CD4-positive, alpha-beta T cell treated with Interferon gamma for 1 hour (primary cell): ENCODE measurements at regions not wholly inside any gene's neighbourhood (a gene's known extent, or its start where the extent isn't known, plus 50 kb on each side); places are given as distances from the start of the nearest gene placed in this dataset.
A peak's percentile ranks its signal among the peaks of the same experiment; 100 is the strongest.
"Not testable (repeated sequence)": the region's sequence is repeated elsewhere in the genome, so short reads cannot be mapped to it uniquely, and the experiment has no call there.

Experiments used
- DNase-seq: peaks from one replicate; pipeline ENCODE4 v3.0.0-alpha.2; 2020

DNA sequence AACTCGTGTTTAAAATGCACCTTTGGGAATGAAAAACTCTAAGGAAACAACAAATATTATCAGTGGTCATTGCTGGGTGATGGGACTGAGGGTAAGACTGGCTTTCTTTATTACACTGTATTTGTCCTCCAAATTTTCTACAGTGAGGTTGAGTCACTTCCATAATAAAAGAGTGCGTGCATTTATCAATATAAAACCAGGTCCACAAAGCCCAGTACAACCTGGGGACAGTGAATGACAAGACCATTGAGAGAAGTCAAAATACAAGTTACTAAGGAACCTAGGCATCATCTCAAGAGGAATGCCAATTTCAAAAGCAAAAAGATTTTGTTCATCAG, 76.4 kb downstream of the MAGED4 start:
- DNase-seq, result no peak

- DNase-seq, result peak; percentile 93
Measured at GRCh38 chrX:52261463-52262194, 76.9 kb downstream of the MAGED4 start.

DNA sequence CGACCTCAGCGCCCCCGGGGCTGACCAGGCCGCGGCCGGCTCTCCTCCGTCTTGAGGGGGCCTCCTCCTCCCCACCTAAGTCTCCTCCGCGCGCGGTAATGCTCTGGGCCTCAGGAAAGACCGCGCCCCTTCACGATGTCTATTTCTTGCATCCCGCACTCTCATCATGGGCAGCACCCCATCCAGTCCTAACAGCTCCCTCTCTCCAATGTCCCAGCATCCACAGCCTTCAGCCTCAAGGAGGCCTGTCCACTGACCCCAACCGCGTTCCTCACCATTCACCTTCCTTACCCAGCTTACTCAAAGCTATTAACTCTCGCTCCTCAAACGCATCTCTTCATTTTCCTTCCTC, 77.5 kb downstream of the MAGED4 start:
- DNase-seq, result no peak

DNA sequence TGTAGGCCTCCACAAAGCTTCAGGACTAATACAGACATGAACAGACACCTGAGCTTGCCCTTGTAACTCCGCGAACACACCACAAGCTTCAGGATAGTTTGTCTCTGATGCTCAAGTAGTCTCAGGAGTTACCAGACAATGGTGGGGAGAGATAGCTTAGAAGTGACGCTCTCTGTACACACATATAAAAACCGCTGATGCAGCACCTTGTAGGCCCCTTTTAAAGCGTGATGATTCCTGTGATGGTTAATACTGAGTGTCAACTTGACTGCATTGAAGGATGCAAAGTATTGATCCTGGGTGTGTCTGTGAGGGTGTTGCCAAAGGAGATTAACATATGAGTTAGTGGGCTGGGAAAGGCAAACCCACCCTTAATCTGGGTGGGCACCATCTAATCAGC, 78.7 kb downstream of the MAGED4 start:
- no peak for DNase-seq

DNA sequence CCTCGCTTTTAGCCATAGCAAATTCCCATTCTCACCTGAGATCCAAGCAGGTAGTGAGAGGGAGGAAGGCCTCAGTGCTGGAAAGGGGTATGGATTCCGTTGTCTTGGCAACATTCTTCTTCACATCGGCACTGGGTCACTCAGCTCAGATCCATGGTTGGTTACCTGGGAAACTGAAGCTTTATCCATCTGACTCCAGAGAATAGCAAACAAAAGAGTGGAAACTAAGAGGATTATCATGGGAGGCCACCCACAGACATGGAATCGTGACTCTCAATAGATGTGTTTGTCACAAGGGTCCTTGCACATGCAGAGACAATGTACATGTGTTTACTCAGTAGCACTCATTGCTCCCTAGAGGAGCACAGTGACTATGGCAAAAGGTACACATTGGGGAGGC, 81.0 kb downstream of the MAGED4 start:
- DNase-seq, result no peak

- DNase-seq, result not testable (repeated sequence)
Measured at GRCh38 chrX:52268502-52268901, 83.8 kb downstream of the MAGED4 start.

DNA sequence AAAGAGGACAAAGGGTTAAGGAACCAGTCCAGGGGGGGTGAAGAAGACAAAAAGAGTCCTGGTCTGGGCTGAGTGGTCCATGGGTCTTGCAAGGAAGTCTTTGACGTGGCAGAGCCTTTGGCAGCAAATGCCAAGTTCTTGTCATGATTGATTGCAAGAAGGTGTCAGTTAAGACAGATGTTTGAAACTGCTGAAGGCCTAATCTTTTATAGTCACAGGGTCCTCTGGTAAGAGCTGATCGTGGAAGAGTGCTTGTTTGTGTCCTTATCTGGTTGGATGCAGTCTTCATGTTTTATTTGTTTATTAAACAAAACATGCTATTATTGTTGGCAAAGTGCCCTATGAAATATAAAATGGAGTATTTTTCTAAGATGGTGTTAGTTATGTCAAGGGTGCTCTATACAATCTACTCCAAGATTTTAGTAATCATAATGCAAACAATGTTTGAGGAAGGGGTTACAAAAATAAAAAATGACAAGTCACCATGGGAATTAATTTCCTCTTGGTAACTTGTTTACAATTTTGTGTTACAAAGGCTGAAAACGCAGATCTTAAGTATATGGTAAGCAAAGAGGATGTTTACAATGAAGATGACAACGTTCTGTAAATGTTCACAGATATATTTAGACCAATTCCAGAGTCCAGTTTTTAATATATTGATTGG, 85.9 kb downstream of the MAGED4 start:
- DNase-seq, result no peak

- no peak for DNase-seq
Measured at GRCh38 chrX:52271206-52271605, 86.5 kb downstream of the MAGED4 start.

- no peak for DNase-seq
Measured at GRCh38 chrX:52277666-52278065, 91.2 kb upstream of the XAGE2 start.

DNA sequence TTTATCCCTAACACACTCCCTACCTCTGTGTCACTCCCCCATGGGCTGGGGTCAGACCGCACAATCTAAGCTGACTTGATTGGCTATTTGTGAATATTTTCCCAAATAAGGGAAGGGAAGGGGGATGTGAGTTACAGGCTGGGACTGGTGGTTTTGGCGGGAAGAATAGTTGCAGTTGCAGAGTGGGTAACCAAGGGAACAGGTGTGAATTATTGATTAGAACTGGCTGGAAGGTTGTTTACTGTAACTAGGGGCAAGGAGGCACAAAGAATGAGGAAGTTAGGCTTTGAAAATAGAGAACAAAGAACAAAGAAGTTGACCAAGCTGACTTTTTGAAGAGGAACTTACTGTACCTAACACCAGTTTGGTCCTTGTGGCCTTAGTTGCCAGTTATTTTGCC, 88.0 kb upstream of the XAGE2 start:
- no peak for DNase-seq

DNA sequence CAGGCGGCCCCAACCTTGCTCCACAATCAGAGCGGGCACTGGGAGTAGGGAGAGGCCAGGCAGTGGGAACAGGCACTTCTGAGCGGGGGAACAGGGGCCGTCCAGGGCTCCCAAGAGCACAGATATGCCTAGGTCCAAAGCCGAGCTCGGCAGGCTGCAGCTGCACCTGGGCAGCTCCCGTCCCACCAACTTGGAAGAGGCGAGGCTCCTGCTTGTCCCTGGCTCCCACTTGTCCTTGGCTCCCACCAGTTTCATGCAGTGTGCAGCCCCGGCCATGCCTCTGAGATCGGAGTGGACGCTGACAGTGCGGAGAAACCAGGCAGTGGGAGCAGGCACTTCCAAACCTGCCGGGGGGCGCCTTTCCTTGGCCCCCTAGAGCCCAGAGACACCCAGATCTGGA, 84.0 kb upstream of the XAGE2 start:
- no peak for DNase-seq

DNA sequence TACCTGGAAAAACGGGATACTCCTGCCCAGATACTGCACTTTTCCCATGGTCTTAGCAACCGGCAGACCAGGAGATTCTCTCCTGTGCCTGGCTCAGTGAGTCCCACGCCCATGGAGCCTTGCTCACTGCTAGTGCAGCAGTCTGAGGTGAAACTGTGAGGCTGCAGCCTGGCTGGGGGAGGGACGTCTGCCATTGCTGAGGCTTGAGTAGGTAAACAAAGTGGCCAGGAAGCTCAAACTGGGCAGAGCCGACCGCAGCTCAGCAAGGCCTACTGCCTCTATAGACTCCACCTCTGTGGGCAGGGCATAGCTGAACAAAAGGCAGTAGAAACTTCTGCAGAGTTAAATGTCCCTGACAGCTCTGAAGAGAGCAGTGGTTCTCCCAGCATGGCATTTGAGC, 69.9 kb upstream of the XAGE2 start:
- DNase-seq, result not testable (repeated sequence)

- not testable (repeated sequence) for DNase-seq
Measured at GRCh38 chrX:52308532-52308931, 60.3 kb upstream of the XAGE2 start.
